Skeletal muscle tissue (tissue), 3 donors: ENCODE measurements at regions not wholly inside any gene's neighbourhood (a gene's known extent, or its start where the extent isn't known, plus 50 kb on each side); places are given as distances from the start of the nearest gene placed in this dataset.

ENCODE experiments used
- H3K27ac ChIP-seq: one replicate; pipeline ENCODE4 v1.7.0; 2013; ENCODE audit warnings: mild to moderate bottlenecking, low read depth, low read length, inconsistent platforms
- H3K27me3 ChIP-seq, 3 donors: one replicate each; pipeline ENCODE4 v1.7.0; 2013; ENCODE audit warnings: low read length in 3 of 3; ENCODE audit not compliant: control insufficient read depth in 3 of 3, insufficient read depth in 3 of 3
- H3K36me3 ChIP-seq, 3 donors: one replicate each; pipeline ENCODE4 v1.7.0; 2013; ENCODE audit warnings: low read length in 3 of 3; ENCODE audit not compliant: control insufficient read depth in 3 of 3, insufficient read depth in 3 of 3
- H3K4me1 ChIP-seq, 3 donors: one replicate each; pipeline ENCODE4 v1.7.0; 2013; ENCODE audit warnings: low read length in 3 of 3, mild to moderate bottlenecking in 3 of 3; ENCODE audit not compliant: control insufficient read depth in 3 of 3, insufficient read depth in 3 of 3
- H3K4me3 ChIP-seq, 3 donors: one replicate each; pipeline ENCODE4 v1.7.0; 2013; ENCODE audit warnings: low read length in 3 of 3
- H3K9ac ChIP-seq, 3 donors: one replicate each; pipeline ENCODE4 v1.7.0; 2013; ENCODE audit warnings: low read length in 3 of 3, mild to moderate bottlenecking in 3 of 3, moderate library complexity in 2 of 3, low read depth in 1 of 3
- H3K9me3 ChIP-seq, 3 donors: one replicate each; pipeline ENCODE4 v1.7.0; 2013; ENCODE audit warnings: low read length in 3 of 3; ENCODE audit not compliant: control insufficient read depth in 3 of 3
- donor health status: Osteomylitis.

GRCh38 chr10:109022417-109023049 is 900.8 kb downstream of the XPNPEP1 start:
- no peak overlapping the region for H3K27ac ChIP-seq
- H3K36me3 ChIP-seq, result no peaks in the 10 kb centered on the region
- no peaks in the 10 kb centered on the region for H3K4me1 ChIP-seq
- no peaks in the 10 kb centered on the region for H3K9me3 ChIP-seq
- no peak overlapping the region for H3K4me3 ChIP-seq
- H3K27me3 ChIP-seq, result no peaks in the 10 kb centered on the region
- no peak overlapping the region for H3K9ac ChIP-seq

- H3K4me3 ChIP-seq, result no peak overlapping the region
- no peaks in the 10 kb centered on the region for H3K27me3 ChIP-seq
- no peaks in the 10 kb centered on the region for H3K36me3 ChIP-seq
- no peak overlapping the region for H3K27ac ChIP-seq
- no peak overlapping the region for H3K9ac ChIP-seq
- H3K9me3 ChIP-seq, result no peaks in the 10 kb centered on the region
- no peaks in the 10 kb centered on the region for H3K4me1 ChIP-seq
These were observed 904.3 kb downstream of the XPNPEP1 start for GRCh38 chr10:109019001-109019424.

- Histone ChIP-seq H3K4me3 (no peak overlapping the region), H3K27ac (no peak overlapping the region), H3K9me3 (no peaks in the 10 kb centered on the region), H3K27me3 (no peaks in the 10 kb centered on the region), H3K36me3 (no peaks in the 10 kb centered on the region), H3K4me1 (no peaks in the 10 kb centered on the region), H3K9ac (no peak overlapping the region)
These were observed 915.8 kb downstream of the XPNPEP1 start for GRCh38 chr10:109007514-109007913.

GRCh38 chr10:108990441-108990840 is 932.9 kb downstream of the XPNPEP1 start:
- H3K27ac ChIP-seq, result no peak overlapping the region
- H3K4me3 ChIP-seq, result no peak overlapping the region
- H3K27me3 ChIP-seq, result no peaks in the 10 kb centered on the region
- no peaks in the 10 kb centered on the region for H3K36me3 ChIP-seq
- H3K9me3 ChIP-seq, result no peaks in the 10 kb centered on the region
- H3K4me1 ChIP-seq, result no peaks in the 10 kb centered on the region
- H3K9ac ChIP-seq, result no peak overlapping the region

- H3K9me3 ChIP-seq, result no peaks in the 10 kb centered on the region
- no peak overlapping the region for H3K9ac ChIP-seq
- no peak overlapping the region for H3K27ac ChIP-seq
- H3K27me3 ChIP-seq, result no peaks in the 10 kb centered on the region
- no peaks in the 10 kb centered on the region for H3K36me3 ChIP-seq
- H3K4me3 ChIP-seq, result no peak overlapping the region
- H3K4me1 ChIP-seq, result no peaks in the 10 kb centered on the region
These were observed 933.3 kb downstream of the XPNPEP1 start for GRCh38 chr10:108989976-108990375.

- H3K4me1 ChIP-seq, result no peaks in the 10 kb centered on the region
- no peak overlapping the region for H3K27ac ChIP-seq
- no peak overlapping the region for H3K4me3 ChIP-seq
- H3K36me3 ChIP-seq, result no peaks in the 10 kb centered on the region
- no peaks in the 10 kb centered on the region for H3K27me3 ChIP-seq
- no peak overlapping the region for H3K9ac ChIP-seq
- H3K9me3 ChIP-seq, result no peaks in the 10 kb centered on the region
These were observed 941.2 kb downstream of the XPNPEP1 start for GRCh38 chr10:108982159-108982558.

- Histone ChIP-seq H3K9ac (no peak overlapping the region), H3K4me3 (no peak overlapping the region), H3K27me3 (no peaks in the 10 kb centered on the region), H3K4me1 (no peaks in the 10 kb centered on the region), H3K27ac (no peak overlapping the region), H3K36me3 (no peaks in the 10 kb centered on the region), H3K9me3 (no peaks in the 10 kb centered on the region)
These were observed 942.4 kb downstream of the XPNPEP1 start for GRCh38 chr10:108980869-108981268.

GRCh38 chr10:108975459-108976058 is 947.8 kb downstream of the XPNPEP1 start:
- no peak overlapping the region for H3K9ac ChIP-seq

GRCh38 chr10:108970016-108970415 is 953.3 kb downstream of the XPNPEP1 start:
- H3K27me3 ChIP-seq, result no peaks in the 10 kb centered on the region

More at GRCh38 chr10:108975459-108976058, 947.8 kb downstream of the XPNPEP1 start:
- Histone ChIP-seq H3K9me3 (no peaks in the 10 kb centered on the region), H3K4me1 (no peaks in the 10 kb centered on the region), H3K27me3 (no peaks in the 10 kb centered on the region), H3K4me3 (no peak overlapping the region), H3K36me3 (no peaks in the 10 kb centered on the region), H3K27ac (no peak overlapping the region)

GRCh38 chr10:108966411-108966810 is 956.9 kb downstream of the XPNPEP1 start:
- H3K9me3 ChIP-seq, result no peaks in the 10 kb centered on the region

More at GRCh38 chr10:108970016-108970415, 953.3 kb downstream of the XPNPEP1 start:
- Histone ChIP-seq H3K27ac (no peak overlapping the region), H3K4me3 (no peak overlapping the region), H3K36me3 (no peaks in the 10 kb centered on the region), H3K9ac (no peak overlapping the region), H3K9me3 (no peaks in the 10 kb centered on the region), H3K4me1 (no peaks in the 10 kb centered on the region)

More at GRCh38 chr10:108966411-108966810, 956.9 kb downstream of the XPNPEP1 start:
- Histone ChIP-seq H3K27ac (no peak overlapping the region), H3K9ac (no peak overlapping the region), H3K27me3 (no peaks in the 10 kb centered on the region), H3K4me3 (no peak overlapping the region), H3K36me3 (no peaks in the 10 kb centered on the region), H3K4me1 (no peaks in the 10 kb centered on the region)
